WERI-Rb-1 (cell line): ENCODE measurements at regions not wholly inside any gene's neighbourhood (a gene's known extent, or its start where the extent isn't known, plus 50 kb on each side); places are given as distances from the start of the nearest gene placed in this dataset.

Experiments
- DNase-seq: peaks from one replicate; pipeline ENCODE4 v3.0.0-alpha.2; 2020
- H3K27ac ChIP-seq: fragments of 250-450 bp; sonication (Bioruptor Pico); 2 replicates; pipeline ENCODE4 v1.5.1; 2020; ENCODE audit warnings: mild to moderate bottlenecking, moderate library complexity
- H3K27me3 ChIP-seq: fragments of 250-450 bp; sonication (Bioruptor Pico); 2 replicates; pipeline ENCODE4 v1.5.1; 2021; ENCODE audit warnings: mild to moderate bottlenecking, low read depth, moderate library complexity; ENCODE audit not compliant: insufficient read depth, severe bottlenecking
- H3K36me3 ChIP-seq: fragments of 250-450 bp; sonication (Bioruptor Pico); 2 replicates; pipeline ENCODE4 v1.5.1; 2020; ENCODE audit warnings: mild to moderate bottlenecking, moderate library complexity
- H3K4me3 ChIP-seq: 2 replicates; pipeline ENCODE4 v1.5.1; 2011; ENCODE audit warnings: low read depth, mild to moderate bottlenecking, control low read depth, low read length
- H3K9me3 ChIP-seq: fragments of 250-450 bp; sonication (Bioruptor Pico); 2 replicates; pipeline ENCODE4 v1.5.1; 2021; ENCODE audit warnings: mild to moderate bottlenecking, moderate library complexity; ENCODE audit not compliant: severe bottlenecking
- TF ChIP-seq, protein P1 (sequence below): IDR thresholded peaks from 2 replicates; pipeline ENCODE4 v1.5.1; 2011; ENCODE audit warnings: low read depth, mild to moderate bottlenecking, control low read depth, inconsistent platforms, low read length

DNA sequence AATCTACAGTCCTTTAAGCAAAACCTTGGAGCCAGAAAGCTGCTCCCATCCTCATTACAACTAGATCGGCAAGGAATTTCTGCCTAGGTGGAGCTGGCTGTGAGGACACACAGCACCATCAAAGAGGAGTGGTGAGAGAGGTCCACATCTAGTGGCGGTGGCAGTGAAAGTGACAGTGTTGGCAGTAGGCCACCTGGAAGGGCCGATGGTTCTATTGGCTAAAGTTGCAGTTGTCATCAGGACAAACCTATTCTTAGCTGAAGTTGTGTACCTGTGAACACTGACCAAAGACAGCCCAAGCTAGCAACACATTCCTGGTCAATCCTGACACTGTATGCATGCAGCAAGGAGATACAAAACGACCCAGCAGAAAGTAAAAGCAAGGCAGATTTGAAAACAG, 218.1 kb upstream of the CHAC2 start:
- TF ChIP-seq, protein P1, sequence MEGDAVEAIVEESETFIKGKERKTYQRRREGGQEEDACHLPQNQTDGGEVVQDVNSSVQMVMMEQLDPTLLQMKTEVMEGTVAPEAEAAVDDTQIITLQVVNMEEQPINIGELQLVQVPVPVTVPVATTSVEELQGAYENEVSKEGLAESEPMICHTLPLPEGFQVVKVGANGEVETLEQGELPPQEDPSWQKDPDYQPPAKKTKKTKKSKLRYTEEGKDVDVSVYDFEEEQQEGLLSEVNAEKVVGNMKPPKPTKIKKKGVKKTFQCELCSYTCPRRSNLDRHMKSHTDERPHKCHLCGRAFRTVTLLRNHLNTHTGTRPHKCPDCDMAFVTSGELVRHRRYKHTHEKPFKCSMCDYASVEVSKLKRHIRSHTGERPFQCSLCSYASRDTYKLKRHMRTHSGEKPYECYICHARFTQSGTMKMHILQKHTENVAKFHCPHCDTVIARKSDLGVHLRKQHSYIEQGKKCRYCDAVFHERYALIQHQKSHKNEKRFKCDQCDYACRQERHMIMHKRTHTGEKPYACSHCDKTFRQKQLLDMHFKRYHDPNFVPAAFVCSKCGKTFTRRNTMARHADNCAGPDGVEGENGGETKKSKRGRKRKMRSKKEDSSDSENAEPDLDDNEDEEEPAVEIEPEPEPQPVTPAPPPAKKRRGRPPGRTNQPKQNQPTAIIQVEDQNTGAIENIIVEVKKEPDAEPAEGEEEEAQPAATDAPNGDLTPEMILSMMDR: no peak
- no peak overlapping the region for H3K4me3 ChIP-seq
- H3K9me3 ChIP-seq: peaks cover 7% of the 10 kb centered on the region
- no peak overlapping the region for H3K27ac ChIP-seq
- no peaks in the 10 kb centered on the region for H3K36me3 ChIP-seq
- H3K27me3 ChIP-seq: no peaks in the 10 kb centered on the region
- no peak for DNase-seq

DNA sequence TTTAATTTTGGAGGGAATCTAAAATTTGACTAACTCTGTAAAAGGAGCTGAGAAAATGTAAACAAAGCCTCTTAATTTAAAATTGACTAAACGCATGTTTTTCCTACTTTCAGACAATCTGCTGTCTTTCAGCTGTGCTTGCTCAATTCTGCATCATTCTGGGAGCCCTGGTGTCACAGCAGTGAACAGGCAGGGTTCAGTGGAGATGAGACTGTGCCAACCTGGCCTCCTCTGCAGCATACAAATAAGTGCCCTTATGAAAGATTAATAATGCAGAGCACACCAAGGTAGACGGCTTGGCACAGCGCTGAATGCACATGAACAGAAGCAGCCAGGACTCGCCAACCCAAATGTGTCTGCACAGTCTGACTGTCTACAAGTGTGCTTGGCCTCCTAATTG, 222.0 kb upstream of the CHAC2 start:
- TF ChIP-seq, protein P1: no peak
- no peak for DNase-seq

DNA sequence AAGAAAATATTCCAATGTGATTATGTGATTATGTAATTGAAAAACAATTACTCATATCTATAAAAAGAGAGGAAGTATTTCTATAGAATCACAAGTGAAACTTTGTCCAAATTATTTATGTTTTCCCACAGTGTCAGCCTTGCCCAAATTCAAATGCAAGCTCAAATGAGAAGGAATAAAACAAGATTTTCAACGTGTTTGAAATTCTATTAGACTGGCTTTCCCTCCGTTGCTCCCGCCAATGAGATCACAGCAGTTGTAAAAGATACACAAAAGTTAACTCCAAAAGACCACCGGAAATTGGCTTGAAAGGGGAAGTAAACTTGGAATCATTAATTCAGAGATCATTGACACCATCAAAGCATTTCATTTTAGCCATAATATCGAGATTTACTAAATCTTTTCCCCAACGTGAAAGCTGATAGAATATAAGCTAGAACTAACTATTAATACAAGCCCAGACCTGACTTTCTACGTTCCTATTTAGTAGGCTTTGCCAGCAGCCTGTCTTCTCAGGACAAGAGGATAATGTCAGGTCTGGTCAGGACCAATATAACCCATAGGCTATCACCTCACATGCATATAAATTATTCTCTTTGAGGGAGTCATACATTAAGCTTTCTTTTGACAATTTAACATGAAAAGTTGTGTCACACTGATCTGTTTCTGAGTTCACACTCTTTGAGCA, 222.6 kb upstream of the CHAC2 start:
- no peak overlapping the region for H3K27ac ChIP-seq

More for the DNA sequence above, 222.0 kb upstream of the CHAC2 start:
- no peak overlapping the region for H3K27ac ChIP-seq
- H3K27me3 ChIP-seq: no peaks in the 10 kb centered on the region
- H3K9me3 ChIP-seq: peaks cover 6% of the 10 kb centered on the region
- H3K36me3 ChIP-seq: no peaks in the 10 kb centered on the region
- no peak overlapping the region for H3K4me3 ChIP-seq

DNA sequence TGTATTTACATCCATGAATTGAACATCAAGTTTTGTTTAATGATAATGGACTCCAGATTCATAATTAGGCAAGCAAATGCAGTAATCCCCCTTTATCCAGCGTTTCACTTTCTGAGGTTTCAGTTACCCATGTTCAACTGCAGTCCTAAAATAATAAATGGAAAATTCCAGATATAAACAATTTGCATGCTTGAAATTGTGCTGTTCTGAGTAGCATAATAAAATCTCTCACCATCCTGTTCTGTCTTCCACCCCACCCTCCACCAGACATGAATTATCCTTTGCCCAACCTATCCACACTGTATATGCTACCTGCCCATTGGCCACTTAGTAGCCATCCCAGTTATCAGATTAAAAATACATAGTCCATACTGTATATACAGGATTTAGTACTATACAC, 224.5 kb upstream of the CHAC2 start:
- TF ChIP-seq, protein P1: no peak
- Histone ChIP-seq H3K4me3 (no peak overlapping the region), H3K36me3 (no peaks in the 10 kb centered on the region), H3K9me3 (peaks cover 6% of the 10 kb centered on the region), H3K27me3 (no peaks in the 10 kb centered on the region), H3K27ac (no peak overlapping the region)
- no peak for DNase-seq

More for the DNA sequence above, 222.6 kb upstream of the CHAC2 start:
- Histone ChIP-seq H3K36me3 (no peaks in the 10 kb centered on the region), H3K4me3 (no peak overlapping the region), H3K27me3 (no peaks in the 10 kb centered on the region), H3K9me3 (peaks cover 6% of the 10 kb centered on the region)
- TF ChIP-seq, protein P1: no peak
- no peak for DNase-seq

DNA sequence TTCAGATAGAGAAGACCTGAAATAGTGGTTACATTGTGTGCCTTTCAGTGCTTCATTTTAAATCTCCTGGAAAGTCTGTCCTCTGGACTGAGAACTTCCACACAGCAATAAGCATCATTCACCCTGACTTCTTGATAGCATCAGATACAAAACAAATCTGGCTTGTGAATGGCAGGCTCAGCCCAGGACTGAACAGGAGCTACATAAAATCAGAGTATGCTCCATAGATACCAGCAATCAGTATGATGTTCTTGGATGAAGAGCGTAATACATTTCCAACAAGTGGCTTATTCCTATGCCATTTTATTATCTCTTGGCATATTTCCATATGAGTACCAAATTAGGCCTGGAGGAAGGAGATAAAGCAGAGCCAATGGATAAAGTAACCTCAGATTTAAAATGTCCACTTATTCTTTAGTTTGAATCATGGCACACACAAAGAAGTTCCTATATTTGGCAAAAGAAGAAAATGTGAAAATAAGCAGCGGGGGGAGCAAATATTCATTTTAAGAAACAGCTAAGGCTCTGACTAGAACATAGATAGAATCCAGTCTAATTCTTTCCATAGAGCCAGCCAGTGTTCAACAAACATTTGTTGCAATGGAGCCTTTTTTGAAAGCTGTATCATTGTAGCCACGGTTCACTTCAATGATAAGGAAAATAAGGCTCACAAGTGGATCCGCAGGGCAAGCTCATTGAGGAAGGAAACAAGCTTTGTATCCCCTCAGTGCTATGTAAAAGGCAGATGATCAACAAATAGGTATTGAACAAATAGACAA, 230.8 kb upstream of the CHAC2 start:
- no peak for DNase-seq
- Histone ChIP-seq H3K27me3 (no peaks in the 10 kb centered on the region), H3K9me3 (peaks cover 6% of the 10 kb centered on the region), H3K36me3 (no peaks in the 10 kb centered on the region), H3K4me3 (no peak overlapping the region), H3K27ac (no peak overlapping the region)
- TF ChIP-seq, protein P1: no peak
